ENCODE measurements at regions not wholly inside any gene's neighbourhood (a gene's known extent, or its start where the extent isn't known, plus 50 kb on each side); places are given as distances from the start of the nearest gene placed in this dataset.

DNA sequence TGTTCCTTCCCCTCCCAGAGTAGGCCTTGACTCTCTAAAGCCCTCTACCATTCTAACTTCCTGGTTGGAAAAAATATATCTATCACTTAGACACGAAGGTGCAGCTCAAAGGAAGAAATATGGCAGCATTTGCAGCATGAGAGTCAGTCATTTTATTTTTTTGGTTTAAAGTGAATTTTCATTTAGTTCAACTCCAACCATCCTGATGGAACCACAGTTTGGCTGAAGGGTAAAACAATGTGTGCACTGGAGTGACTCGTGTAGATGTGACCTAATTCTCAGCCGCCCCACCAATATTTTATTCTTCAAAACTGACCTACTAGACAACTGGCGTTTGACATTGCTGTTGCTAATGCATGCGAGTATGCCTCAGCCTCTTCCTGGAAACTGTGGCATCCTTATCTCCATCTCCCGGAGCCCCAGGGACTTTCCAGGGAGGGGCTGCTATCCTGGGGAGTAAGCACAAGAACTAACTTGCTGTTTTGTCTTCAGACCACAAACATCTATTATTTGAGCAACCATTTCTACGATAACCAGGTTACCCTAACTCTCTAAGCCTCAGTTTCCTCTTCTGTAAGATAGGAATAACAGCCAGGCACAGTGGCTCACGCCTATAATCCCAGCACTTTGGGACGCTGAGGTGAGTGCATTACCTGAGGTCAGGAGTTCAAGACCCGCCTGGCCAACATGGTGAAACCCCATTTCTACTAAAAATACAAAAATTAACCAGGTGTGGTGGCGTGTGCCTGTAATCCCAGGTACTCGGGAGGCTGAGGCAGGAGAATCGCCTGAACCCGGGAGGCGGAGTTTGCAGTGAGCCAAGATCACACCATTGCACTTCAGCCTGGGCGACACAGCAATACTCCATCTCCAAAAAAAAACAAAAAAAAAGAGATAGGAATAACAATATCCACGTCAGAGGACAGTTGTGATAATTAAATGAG is 148.7 kb upstream of the JARID2 start:
- TF ChIP-seq POLR2A (IDR thresholded peaks at IDR 0.05; ENCODE audit: low read length) (peak; percentile 73), GATA1 (IDR thresholded peaks at IDR 0.05; ENCODE audit: low read depth, low read length) (no peak)

All from erythroblast (primary cell).